Activated CD4-positive, alpha-beta T cell treated with anti-CD3 and anti-CD28 coated beads for 36 hours (primary cell): ENCODE measurements at regions not wholly inside any gene's neighbourhood (a gene's known extent, or its start where the extent isn't known, plus 50 kb on each side); places are given as distances from the start of the nearest gene placed in this dataset.

ENCODE experiments used
- ATAC-seq: fragments of 200-7000 bp; cut with Tn5 transposase; one replicate; pipeline ENCODE4 v1.10.0; 2021; ENCODE audit warnings: mild to moderate bottlenecking, moderate library complexity
- CTCF ChIA-PET: fragments of 350-600 bp; sonication (Branson Sonifier 250); formaldehyde crosslinking; loops from one replicate; lab custom pipeline; 2021; ENCODE audit warnings: antibody characterized with exemption; lab: Charles Lee
- POLR2A ChIA-PET: fragments of 350-600 bp; sonication (Branson Sonifier 250); formaldehyde crosslinking; loops from one replicate; lab custom pipeline; 2021; ENCODE audit warnings: antibody characterized with exemption, inconsistent platforms; lab: Charles Lee
- DNase-seq: peaks from one replicate; pipeline ENCODE4 v3.0.0-alpha.2; 2020
- H3K27ac Mint-ChIP-seq: one replicate; pipeline ENCODE4 v1.8.0; 2021; ENCODE audit warnings: mixed read lengths
- H3K27me3 Mint-ChIP-seq: one replicate; pipeline ENCODE4 v1.8.0; 2021; ENCODE audit warnings: mixed read lengths
- H3K36me3 Mint-ChIP-seq: one replicate; pipeline ENCODE4 v1.8.0; 2021; ENCODE audit warnings: low read depth, mixed read lengths
- H3K4me1 Mint-ChIP-seq: one replicate; pipeline ENCODE4 v1.8.0; 2021; ENCODE audit warnings: mixed read lengths
- H3K4me3 Mint-ChIP-seq: one replicate; pipeline ENCODE4 v1.8.0; 2021; ENCODE audit warnings: mild to moderate bottlenecking, moderate library complexity, mixed read lengths
- H3K9me3 Mint-ChIP-seq: one replicate; pipeline ENCODE4 v1.8.0; 2021; ENCODE audit warnings: low read depth, mixed read lengths
- intact Hi-C, 2 experiments: fragments of 100-400 bp; cut with DNase I in 1 of 2; cut with micrococcal nuclease in 1 of 2; formaldehyde crosslinking; loops; one replicate each; pipeline versions ENCODE4 v1.14.2 to v1.15.1; 2022 to 2024; cut with DNase I, micrococcal nuclease

- POLR2A ChIA-PET, result no interaction called here
- Mint-ChIP-seq H3K9me3 (peaks cover 8% of the 10 kb centered on the region), H3K36me3 (no peaks in the 10 kb centered on the region), H3K27ac (no peak overlapping the region), H3K27me3 (no peaks in the 10 kb centered on the region), H3K4me3 (no peak overlapping the region), H3K4me1 (no peaks in the 10 kb centered on the region)
- intact Hi-C loops, result no loop called here
- DNase-seq (no peak), ATAC-seq (no peak)
- CTCF ChIA-PET, result no interaction called here
These were observed 76.4 kb upstream of the ROBO1 start for GRCh38 chr3:79844176-79844575.

GRCh38 chr3:79843180-79843579 lies 75.4 kb upstream of the ROBO1 start:
- H3K36me3 Mint-ChIP-seq, result no peaks in the 10 kb centered on the region
- ChIA-PET CTCF (no interaction called here), POLR2A (no interaction called here)
- ATAC-seq (no peak), DNase-seq (no peak)
- no peaks in the 10 kb centered on the region for H3K4me1 Mint-ChIP-seq
- no peaks in the 10 kb centered on the region for H3K27me3 Mint-ChIP-seq
- no peak overlapping the region for H3K27ac Mint-ChIP-seq
- H3K4me3 Mint-ChIP-seq, result no peak overlapping the region
- H3K9me3 Mint-ChIP-seq, result peaks cover 8% of the 10 kb centered on the region
- intact Hi-C loops, result no loop called here

- intact Hi-C loops, result no loop called here
- no peaks in the 10 kb centered on the region for H3K36me3 Mint-ChIP-seq
- DNase-seq (no peak), ATAC-seq (no peak)
- no peaks in the 10 kb centered on the region for H3K4me1 Mint-ChIP-seq
- no peak overlapping the region for H3K27ac Mint-ChIP-seq
- H3K27me3 Mint-ChIP-seq, result no peaks in the 10 kb centered on the region
- ChIA-PET CTCF (no interaction called here), POLR2A (no interaction called here)
- peaks cover 27% of the 10 kb centered on the region for H3K9me3 Mint-ChIP-seq
- H3K4me3 Mint-ChIP-seq, result no peak overlapping the region
These were observed 67.9 kb upstream of the ROBO1 start for GRCh38 chr3:79835701-79836100.

GRCh38 chr3:79824166-79824565 lies 56.4 kb upstream of the ROBO1 start:
- DNase-seq (no peak), ATAC-seq (no peak)
- Mint-ChIP-seq H3K36me3 (no peaks in the 10 kb centered on the region), H3K4me1 (no peaks in the 10 kb centered on the region), H3K4me3 (no peak overlapping the region), H3K27ac (no peak overlapping the region), H3K9me3 (peaks cover 8% of the 10 kb centered on the region), H3K27me3 (no peaks in the 10 kb centered on the region)
- ChIA-PET POLR2A (no interaction called here), CTCF (no interaction called here)
- intact Hi-C loops, result no loop called here

GRCh38 chr3:79822076-79822475 lies 54.3 kb upstream of the ROBO1 start:
- Mint-ChIP-seq H3K4me3 (no peak overlapping the region), H3K4me1 (no peaks in the 10 kb centered on the region), H3K27me3 (no peaks in the 10 kb centered on the region), H3K36me3 (no peaks in the 10 kb centered on the region), H3K9me3 (peaks cover 11% of the 10 kb centered on the region), H3K27ac (no peak overlapping the region)
- ATAC-seq (no peak), DNase-seq (no peak)
- ChIA-PET CTCF (no interaction called here), POLR2A (no interaction called here)
- intact Hi-C loops, result no loop called here

- CTCF ChIA-PET, result no interaction called here
- DNase-seq (no peak), ATAC-seq (no peak)
- Mint-ChIP-seq H3K4me1 (no peaks in the 10 kb centered on the region), H3K36me3 (no peaks in the 10 kb centered on the region), H3K9me3 (peaks cover 22% of the 10 kb centered on the region), H3K4me3 (no peak overlapping the region), H3K27ac (no peak overlapping the region), H3K27me3 (no peaks in the 10 kb centered on the region)
- POLR2A ChIA-PET, result no interaction called here
- intact Hi-C loops, result no loop called here
These were observed 52.3 kb upstream of the ROBO1 start for GRCh38 chr3:79820089-79820488.

- Mint-ChIP-seq H3K27me3 (no peaks in the 10 kb centered on the region), H3K4me1 (no peaks in the 10 kb centered on the region), H3K27ac (no peak overlapping the region), H3K36me3 (no peaks in the 10 kb centered on the region), H3K9me3 (peaks cover 24% of the 10 kb centered on the region), H3K4me3 (no peak overlapping the region)
- intact Hi-C loops, result no loop called here
- POLR2A ChIA-PET, result no interaction called here
- CTCF ChIA-PET, result no interaction called here
- DNase-seq (no peak), ATAC-seq (no peak)
These were observed 50.2 kb upstream of the ROBO1 start for GRCh38 chr3:79818015-79818414.
